ENCODE measurements at regions not wholly inside any gene's neighbourhood (a gene's known extent, or its start where the extent isn't known, plus 50 kb on each side); places are given as distances from the start of the nearest gene placed in this dataset.

DNA sequence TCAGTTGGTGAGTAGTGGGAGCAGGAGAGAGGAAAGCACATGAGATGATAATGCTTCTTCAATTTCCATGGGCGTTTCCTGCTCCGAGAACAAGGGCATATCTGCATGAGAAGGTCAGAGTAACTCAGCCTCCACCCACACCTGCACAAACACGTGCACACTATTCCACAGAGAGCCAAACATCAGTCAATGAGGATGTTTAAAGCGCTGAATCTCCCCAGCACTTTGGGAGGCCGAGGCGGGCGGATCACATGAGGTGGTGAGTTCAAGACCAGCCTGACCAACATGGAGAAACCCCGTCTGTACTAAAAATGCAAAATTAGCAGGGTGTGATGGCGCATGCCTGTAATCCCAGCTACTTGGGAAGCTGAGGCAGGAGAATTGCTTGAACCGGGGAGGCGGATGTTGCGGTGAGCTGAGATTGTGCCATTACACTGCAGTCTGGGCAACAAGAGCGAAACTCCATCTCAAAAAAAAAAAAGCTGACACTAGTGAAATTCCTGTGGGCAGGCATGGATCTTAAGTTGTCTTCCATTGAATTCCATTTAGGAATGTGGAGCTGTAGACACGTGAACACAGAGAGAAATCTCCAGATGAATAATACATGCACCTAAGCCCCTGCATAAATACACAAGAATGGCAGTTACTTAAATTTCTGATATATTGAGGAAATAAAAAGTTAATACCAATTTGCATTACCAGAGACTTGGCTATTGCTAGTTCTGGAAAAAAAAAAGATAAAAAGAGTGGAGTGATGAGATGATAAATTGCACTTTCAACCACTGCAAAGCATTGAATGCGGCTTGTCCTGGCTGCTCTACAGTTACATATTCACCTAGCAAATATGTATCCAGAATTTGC, 1097.4 kb upstream of the TMEM132C start (continued):
- TF ChIP-seq CHD7 (IDR thresholded peaks at IDR 0.05; ENCODE audit: insufficient replicate concordance, low read length) (no peak), SAP30 (IDR thresholded peaks at IDR 0.05; ENCODE audit: insufficient read depth, insufficient replicate concordance, low read length) (no peak), TAF1 (IDR thresholded peaks at IDR 0.05; ENCODE audit: low read depth, low read length) (no peak), FOSL1 (IDR thresholded peaks at IDR 0.05; ENCODE audit: insufficient read depth, low read depth, low read length) (no peak), SP4 (IDR thresholded peaks at IDR 0.05; ENCODE audit: low read length) (no peak), CEBPB (IDR thresholded peaks at IDR 0.05; ENCODE audit: low read depth, low read length) (no peak), YY1 (IDR thresholded peaks at IDR 0.05; ENCODE audit: low read depth, low read length) (no peak), POLR2AphosphoS5 (IDR thresholded peaks at IDR 0.05; ENCODE audit: low read depth, low read length) (no peak), CHD1 (IDR thresholded peaks at IDR 0.05; ENCODE audit: low read depth, low read length) (no peak), EZH2 (IDR thresholded peaks at IDR 0.05; ENCODE audit: low read depth, low read length, severe bottlenecking) (no peak), BCL11A (IDR thresholded peaks at IDR 0.05; ENCODE audit: low read depth in 2 of 2, low read length in 2 of 2) (no peak)
